Neural cell (in vitro differentiated cells): ENCODE measurements at regions not wholly inside any gene's neighbourhood (a gene's known extent, or its start where the extent isn't known, plus 50 kb on each side); places are given as distances from the start of the nearest gene placed in this dataset.

ENCODE experiments used
- POLR2AphosphoS5 ChIP-seq: IDR thresholded peaks from 2 replicates; pipeline ENCODE4 v1.6.1; 2012
- TAF1 ChIP-seq: IDR thresholded peaks from 2 replicates; pipeline ENCODE4 v1.6.1; 2012; ENCODE audit warnings: low read depth
- TF ChIP-seq, protein P1 (sequence below): fragments of 450-650 bp; IDR thresholded peaks from 2 replicates; pipeline ENCODE4 v1.5.1; 2014; ENCODE audit warnings: antibody characterized with exemption, mild to moderate bottlenecking, moderate library complexity; ENCODE audit not compliant: poor library complexity, severe bottlenecking

DNA sequence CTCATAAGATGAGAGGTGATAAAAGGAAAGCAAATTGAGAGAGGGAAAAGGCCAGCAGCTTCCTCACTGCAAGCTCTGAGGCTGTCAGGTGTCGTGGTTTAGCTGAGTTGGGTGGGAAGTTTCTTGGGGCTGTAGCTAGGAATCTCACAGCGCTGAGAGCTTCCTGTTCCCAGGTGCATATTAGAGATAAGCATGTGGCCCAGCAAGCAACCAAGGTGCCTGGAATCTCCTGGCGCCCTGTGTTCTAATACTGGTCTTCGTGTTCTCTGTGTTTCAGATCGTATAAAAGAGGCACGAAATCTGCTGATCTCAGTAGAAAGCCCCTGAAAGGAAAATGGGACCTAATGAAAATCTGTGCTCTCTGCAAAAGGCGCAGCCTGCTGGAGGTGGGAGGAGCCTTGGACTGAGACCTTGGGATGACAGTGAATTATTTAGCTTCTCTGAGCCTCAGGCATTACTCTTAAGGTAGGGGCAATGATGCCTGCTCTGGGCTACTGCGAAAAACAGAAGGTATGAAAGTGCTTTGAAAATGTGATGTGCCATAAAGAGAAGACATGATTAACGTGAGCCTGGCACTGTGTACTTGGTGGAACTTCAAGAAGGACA is 499.9 kb downstream of the TBL1XR1 start:
- TF ChIP-seq, protein P1, sequence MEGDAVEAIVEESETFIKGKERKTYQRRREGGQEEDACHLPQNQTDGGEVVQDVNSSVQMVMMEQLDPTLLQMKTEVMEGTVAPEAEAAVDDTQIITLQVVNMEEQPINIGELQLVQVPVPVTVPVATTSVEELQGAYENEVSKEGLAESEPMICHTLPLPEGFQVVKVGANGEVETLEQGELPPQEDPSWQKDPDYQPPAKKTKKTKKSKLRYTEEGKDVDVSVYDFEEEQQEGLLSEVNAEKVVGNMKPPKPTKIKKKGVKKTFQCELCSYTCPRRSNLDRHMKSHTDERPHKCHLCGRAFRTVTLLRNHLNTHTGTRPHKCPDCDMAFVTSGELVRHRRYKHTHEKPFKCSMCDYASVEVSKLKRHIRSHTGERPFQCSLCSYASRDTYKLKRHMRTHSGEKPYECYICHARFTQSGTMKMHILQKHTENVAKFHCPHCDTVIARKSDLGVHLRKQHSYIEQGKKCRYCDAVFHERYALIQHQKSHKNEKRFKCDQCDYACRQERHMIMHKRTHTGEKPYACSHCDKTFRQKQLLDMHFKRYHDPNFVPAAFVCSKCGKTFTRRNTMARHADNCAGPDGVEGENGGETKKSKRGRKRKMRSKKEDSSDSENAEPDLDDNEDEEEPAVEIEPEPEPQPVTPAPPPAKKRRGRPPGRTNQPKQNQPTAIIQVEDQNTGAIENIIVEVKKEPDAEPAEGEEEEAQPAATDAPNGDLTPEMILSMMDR, result no peak
- TF ChIP-seq POLR2AphosphoS5, result no peak
- no peak for TF ChIP-seq TAF1
